Esophagus squamous epithelium (tissue), 5 donors: ENCODE measurements at regions not wholly inside any gene's neighbourhood (a gene's known extent, or its start where the extent isn't known, plus 50 kb on each side); places are given as distances from the start of the nearest gene placed in this dataset.

ENCODE experiments used
- DNase-seq: peaks from one replicate; lab custom pipeline; 2025; lab: John Stamatoyannopoulos, UW
- H3K27ac ChIP-seq, 4 donors: fragments of 200-600 bp; sonication (generic); one replicate each; pipeline ENCODE4 v1.5.1; 2016 to 2019; ENCODE audit warnings: mild to moderate bottlenecking in 1 of 4
- H3K27me3 ChIP-seq, 4 donors: fragments of 200-600 bp; sonication (generic); 1 replicate in 3 of 4; 2 replicates in 1 of 4; pipeline versions ENCODE4 v1.5.1 to v1.6.0; 2017 to 2021; ENCODE audit warnings: antibody characterized with exemption in 1 of 4
- H3K36me3 ChIP-seq, 3 donors: fragments of 200-600 bp; sonication (generic); one replicate each; pipeline ENCODE4 v1.5.1; 2016 to 2019
- H3K4me1 ChIP-seq, 3 donors: fragments of 200-600 bp; sonication (generic); one replicate each; pipeline ENCODE4 v1.5.1; 2017 to 2019
- H3K4me3 ChIP-seq, 4 donors: fragments of 200-600 bp; sonication (generic); 1 replicate in 3 of 4; 2 replicates in 1 of 4; pipeline ENCODE4 v1.5.1; 2016 to 2019; ENCODE audit warnings: mild to moderate bottlenecking in 2 of 4, moderate library complexity in 1 of 4
- H3K9me3 ChIP-seq, 3 donors: fragments of 200-600 bp; sonication (generic); one replicate each; pipeline ENCODE4 v1.5.1; 2016 to 2019
- POLR2A ChIP-seq, 4 donors: fragments of 450-650 bp; IDR thresholded peaks; one replicate each; pipeline ENCODE4 v1.6.1; 2017; ENCODE audit warnings: antibody characterized with exemption in 4 of 4, mild to moderate bottlenecking in 4 of 4, moderate library complexity in 3 of 4
- WGBS, 2 donors: methylation state at CpG; one replicate each; pipeline ENCODE4 v1.1.5; 2018; 5-methylcytosine and 5-hydroxymethylcytosine counted together
- intact Hi-C: fragments of 100-400 bp; cut with DNase I; formaldehyde crosslinking; loops from one replicate; pipeline ENCODE4 v1.15.0; 2022
- TF ChIP-seq, protein P1 (sequence below), 6 experiments: fragments of 450-650 bp in 4 of 6; fragments of 200-600 bp in 2 of 6; sonication (generic) in 2 of 6; IDR thresholded peaks; one replicate each; pipeline ENCODE4 v1.5.1; 2016 to 2019; ENCODE audit warnings: antibody characterized with exemption in 6 of 6, mild to moderate bottlenecking in 4 of 6, moderate library complexity in 4 of 6
- donor health status: DM: yes; HTN: yes; CAD: no.

DNA sequence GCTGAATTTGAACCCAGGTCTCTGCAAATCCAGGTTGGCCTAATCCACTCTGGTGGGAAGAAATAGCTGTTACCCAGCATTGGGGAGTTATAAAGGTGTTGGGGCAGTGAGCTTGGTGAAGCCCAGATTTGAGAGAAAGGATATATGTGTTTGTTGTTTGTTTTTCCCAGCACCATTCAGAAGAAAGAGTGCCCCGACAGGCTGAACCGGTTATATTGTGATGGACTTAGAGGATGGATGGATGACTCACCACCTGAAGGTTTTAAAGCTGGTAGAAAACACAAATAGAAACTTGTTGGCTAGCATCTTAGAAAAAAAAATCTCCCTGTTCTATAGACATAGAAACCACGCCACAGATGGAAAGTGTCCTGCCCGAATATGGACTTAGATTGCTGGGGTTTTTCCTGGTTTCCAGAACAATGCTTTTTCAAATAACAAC is 404.6 kb downstream of the MED13L start:
- DNase-seq: no peak

DNA sequence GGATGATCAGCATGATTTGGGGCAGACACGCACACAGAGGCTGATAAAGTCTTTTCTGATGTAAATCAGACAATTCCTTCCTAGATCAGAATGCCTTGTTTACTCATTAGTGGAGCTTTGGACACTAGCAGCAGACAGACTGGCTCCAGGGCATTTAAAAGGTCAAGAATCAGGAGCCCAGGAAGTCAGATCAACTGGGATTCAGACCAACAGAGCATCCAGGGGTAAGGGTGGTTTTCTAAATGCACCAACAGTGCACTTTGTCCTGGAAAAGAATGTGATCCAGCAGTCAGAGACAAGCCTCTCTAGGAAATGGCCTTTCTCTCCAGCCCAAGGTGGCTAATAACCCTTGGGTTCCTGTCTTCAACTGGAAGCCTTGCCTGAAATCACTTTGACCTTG is 405.3 kb downstream of the MED13L start:
- WGBS, 2 donors: 75 to 83% methylated on average over 1 of the region's 1 CpG
- no peak for DNase-seq
- intact Hi-C loops: no loop called here
- peaks cover 8 to 45% (median 11%) of the 10 kb centered on the region in 3 donors for H3K4me1 ChIP-seq
- peaks cover 0 to 3% (median 0%) of the 10 kb centered on the region in 3 donors for H3K9me3 ChIP-seq
- H3K4me3 ChIP-seq: no peak overlapping the region
- H3K27ac ChIP-seq: peak overlapping the region; percentile 59 to 87 (median 78)
- TF ChIP-seq, protein P1, sequence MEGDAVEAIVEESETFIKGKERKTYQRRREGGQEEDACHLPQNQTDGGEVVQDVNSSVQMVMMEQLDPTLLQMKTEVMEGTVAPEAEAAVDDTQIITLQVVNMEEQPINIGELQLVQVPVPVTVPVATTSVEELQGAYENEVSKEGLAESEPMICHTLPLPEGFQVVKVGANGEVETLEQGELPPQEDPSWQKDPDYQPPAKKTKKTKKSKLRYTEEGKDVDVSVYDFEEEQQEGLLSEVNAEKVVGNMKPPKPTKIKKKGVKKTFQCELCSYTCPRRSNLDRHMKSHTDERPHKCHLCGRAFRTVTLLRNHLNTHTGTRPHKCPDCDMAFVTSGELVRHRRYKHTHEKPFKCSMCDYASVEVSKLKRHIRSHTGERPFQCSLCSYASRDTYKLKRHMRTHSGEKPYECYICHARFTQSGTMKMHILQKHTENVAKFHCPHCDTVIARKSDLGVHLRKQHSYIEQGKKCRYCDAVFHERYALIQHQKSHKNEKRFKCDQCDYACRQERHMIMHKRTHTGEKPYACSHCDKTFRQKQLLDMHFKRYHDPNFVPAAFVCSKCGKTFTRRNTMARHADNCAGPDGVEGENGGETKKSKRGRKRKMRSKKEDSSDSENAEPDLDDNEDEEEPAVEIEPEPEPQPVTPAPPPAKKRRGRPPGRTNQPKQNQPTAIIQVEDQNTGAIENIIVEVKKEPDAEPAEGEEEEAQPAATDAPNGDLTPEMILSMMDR (IDR thresholded peaks at IDR 0.05): no peak
- no peak for TF ChIP-seq POLR2A (IDR thresholded peaks at IDR 0.05)
- no peaks in the 10 kb centered on the region for H3K36me3 ChIP-seq
- H3K27me3 ChIP-seq: no peaks in the 10 kb centered on the region

More for the DNA sequence above, 404.6 kb downstream of the MED13L start:
- Histone ChIP-seq H3K4me3 (peak overlapping the region in 2 of 4 donors; percentile 8 to 26), H3K27ac (peak overlapping the region; percentile 59 to 87 (median 78)), H3K4me1 (peaks cover 8 to 45% (median 11%) of the 10 kb centered on the region in 3 donors), H3K36me3 (no peaks in the 10 kb centered on the region), H3K27me3 (no peaks in the 10 kb centered on the region), H3K9me3 (peaks cover 0 to 5% (median 0%) of the 10 kb centered on the region in 3 donors)
- TF ChIP-seq, protein P1 (IDR thresholded peaks at IDR 0.05): no peak
- TF ChIP-seq POLR2A (IDR thresholded peaks at IDR 0.05): no peak
- intact Hi-C loops: no loop called here
- WGBS, 2 donors: 18 to 19% methylated on average over 4 of the region's 4 CpGs

DNA sequence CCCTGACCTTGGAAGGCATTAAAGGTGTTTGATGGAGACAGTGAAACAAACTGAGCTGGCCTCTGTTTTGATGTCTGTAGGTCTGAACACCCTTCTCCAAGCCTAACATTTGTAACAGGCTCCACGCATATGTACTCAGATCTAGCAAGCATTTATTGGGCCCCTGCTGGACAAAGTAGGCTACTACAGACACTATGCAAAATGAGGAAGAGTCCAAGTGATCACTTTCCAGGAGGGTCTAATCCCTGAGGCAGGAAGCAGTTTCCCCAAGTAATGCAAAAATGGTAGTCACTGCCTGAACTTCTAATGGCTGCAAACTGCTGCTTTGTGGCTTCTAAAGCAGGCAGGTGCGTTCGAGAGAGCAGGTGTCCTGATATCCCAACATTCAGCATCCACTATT is 405.8 kb downstream of the MED13L start:
- no peak for DNase-seq
- Histone ChIP-seq H3K4me1 (peaks cover 8 to 45% (median 11%) of the 10 kb centered on the region in 3 donors), H3K4me3 (no peak overlapping the region), H3K27me3 (no peaks in the 10 kb centered on the region), H3K9me3 (no peaks in the 10 kb centered on the region), H3K36me3 (no peaks in the 10 kb centered on the region), H3K27ac (peak overlapping the region in 2 of 4 donors; percentile 83 to 87)
- WGBS, 2 donors: 56 to 63% methylated on average over 3 of the region's 3 CpGs
- TF ChIP-seq POLR2A (IDR thresholded peaks at IDR 0.05): no peak
- TF ChIP-seq, protein P1 (IDR thresholded peaks at IDR 0.05): peak in 5 of 6 experiments; percentile 28 to 62 (median 42)
- intact Hi-C loops: no loop called here

DNA sequence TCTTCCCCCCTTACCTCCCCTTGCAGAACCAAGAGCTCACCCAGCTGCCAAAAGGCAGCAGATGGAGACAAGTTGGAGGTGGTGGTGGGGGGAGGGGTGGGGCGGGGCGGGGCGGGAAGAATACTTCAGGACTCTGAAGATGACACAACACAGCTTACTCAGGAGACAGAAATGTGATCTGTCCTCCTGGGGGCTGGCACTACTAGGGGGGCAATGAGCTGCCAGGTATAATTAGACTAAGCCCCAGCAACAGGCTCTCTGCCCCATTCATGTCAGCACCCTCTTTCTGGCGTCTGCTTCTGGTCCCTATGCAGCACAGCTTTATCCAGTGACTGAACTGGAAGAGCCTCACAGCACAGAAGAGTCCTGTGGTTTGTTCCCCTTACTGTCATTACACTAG is 407.0 kb downstream of the MED13L start:
- peaks cover 8 to 45% (median 11%) of the 10 kb centered on the region in 3 donors for H3K4me1 ChIP-seq
- H3K27me3 ChIP-seq: no peaks in the 10 kb centered on the region
- H3K4me3 ChIP-seq: no peak overlapping the region
- DNase-seq: no peak
- TF ChIP-seq, protein P1 (IDR thresholded peaks at IDR 0.05): no peak
- no peak for TF ChIP-seq POLR2A (IDR thresholded peaks at IDR 0.05)
- intact Hi-C loops: no loop called here
- 36 to 38% methylated on average over 1 of the region's 4 CpGs for WGBS, 2 donors
- H3K36me3 ChIP-seq: no peaks in the 10 kb centered on the region
- H3K9me3 ChIP-seq: no peaks in the 10 kb centered on the region
- H3K27ac ChIP-seq: no peak overlapping the region

DNA sequence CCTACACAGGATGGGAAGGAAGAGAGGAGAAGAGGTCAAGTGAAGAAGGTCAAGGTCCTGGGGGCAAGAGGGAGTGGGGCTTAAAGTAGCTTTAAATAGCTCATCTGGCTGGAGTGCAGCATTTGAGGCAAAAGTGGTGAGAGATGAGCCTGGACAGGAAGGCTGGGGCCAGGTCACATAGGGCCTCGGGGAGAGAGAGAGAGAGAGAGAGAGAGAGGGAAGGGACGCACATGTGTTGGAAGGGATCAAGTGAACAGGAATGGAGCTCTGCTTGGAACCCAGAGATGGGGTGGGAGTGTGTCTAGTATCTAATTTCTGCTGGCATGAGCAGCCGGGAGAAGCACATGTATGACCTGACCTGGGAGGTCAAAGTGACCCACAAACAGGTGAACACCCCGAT is 407.5 kb downstream of the MED13L start:
- H3K4me3 ChIP-seq: no peak overlapping the region
- no peaks in the 10 kb centered on the region for H3K27me3 ChIP-seq
- H3K36me3 ChIP-seq: no peaks in the 10 kb centered on the region
- intact Hi-C loops: no loop called here
- DNase-seq: no peak
- TF ChIP-seq, protein P1 (IDR thresholded peaks at IDR 0.05): no peak
- no peak for TF ChIP-seq POLR2A (IDR thresholded peaks at IDR 0.05)
- WGBS, 2 donors: 70% methylated on average over 4 of the region's 4 CpGs
- H3K9me3 ChIP-seq: no peaks in the 10 kb centered on the region
- H3K27ac ChIP-seq: no peak overlapping the region
- H3K4me1 ChIP-seq: peaks cover 8 to 45% (median 11%) of the 10 kb centered on the region in 3 donors
